ENCODE measurements at regions not wholly inside any gene's neighbourhood (a gene's known extent, or its start where the extent isn't known, plus 50 kb on each side); places are given as distances from the start of the nearest gene placed in this dataset.

DNA sequence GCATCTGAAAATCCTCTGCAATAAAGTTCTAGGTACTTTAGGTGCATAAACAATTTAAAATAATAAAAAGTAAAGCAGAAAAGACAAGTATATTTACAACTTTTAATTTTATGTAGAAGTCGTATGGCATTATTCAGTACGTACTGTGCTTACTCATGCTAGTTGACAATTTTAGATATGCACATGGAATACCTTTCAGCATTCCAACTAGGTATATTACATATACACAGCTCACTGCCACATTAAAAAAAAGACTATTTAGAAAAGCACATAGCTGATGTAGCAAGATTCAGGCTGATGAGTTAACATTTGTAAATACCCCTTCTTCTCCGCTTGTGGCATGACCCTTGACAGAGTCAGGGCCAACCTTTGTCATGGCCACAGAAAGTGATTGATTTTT is 171.2 kb downstream of the FBXO15 start (continued):
- no peak for TF ChIP-seq HNF4G (IDR thresholded peaks at IDR 0.05)

DNA sequence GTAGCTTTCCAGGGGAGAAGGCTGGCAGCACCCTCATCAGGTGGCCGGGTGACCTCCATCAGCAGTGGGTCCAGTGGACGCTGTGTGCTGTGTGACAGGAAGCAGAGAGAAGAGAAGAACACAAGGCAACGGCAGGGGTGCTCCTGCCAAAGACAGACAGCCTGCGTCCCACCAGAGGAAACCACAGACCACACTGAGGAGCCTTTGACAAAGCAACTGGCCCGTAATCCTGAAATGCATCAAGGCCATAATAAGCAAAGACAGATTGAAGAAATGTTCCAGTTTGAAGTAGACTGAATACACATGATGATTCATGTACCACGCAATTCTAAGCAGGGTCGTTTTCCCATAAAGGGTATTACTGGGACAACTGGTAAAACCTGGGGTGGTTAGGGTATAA is 172.4 kb downstream of the FBXO15 start:
- no peaks in the 10 kb centered on the region for H3K27me3 ChIP-seq (ENCODE audit: control insufficient read depth in 4 of 4, insufficient read depth in 4 of 4, low read length in 3 of 4)
- no peak overlapping the region for H3K4me3 ChIP-seq (ENCODE audit: low read depth in 1 of 3, low read length in 3 of 3)
- no peak overlapping the region for H3K9ac ChIP-seq (ENCODE audit: low read depth in 1 of 2, low read length in 2 of 2)
- no peaks in the 10 kb centered on the region for H3K36me3 ChIP-seq (ENCODE audit: control insufficient read depth in 4 of 4, insufficient read depth in 3 of 4, low read depth in 1 of 4, low read length in 3 of 4)
- TF ChIP-seq CTCF (IDR thresholded peaks at IDR 0.05; ENCODE audit: low read depth, low read length, missing input control) = no peak
- TF ChIP-seq TAF1 (conservative IDR thresholded peaks at IDR 0.05) = no peak
- TF ChIP-seq RXRA (IDR thresholded peaks at IDR 0.05) = no peak
- no peak for TF ChIP-seq FOXA2 (IDR thresholded peaks at IDR 0.05)
- no peak for TF ChIP-seq REST (IDR thresholded peaks at IDR 0.05)
- TF ChIP-seq ZBTB33 (IDR thresholded peaks at IDR 0.05) = no peak
- no peaks in the 10 kb centered on the region for H3K4me1 ChIP-seq (ENCODE audit: control insufficient read depth in 4 of 4, insufficient read depth in 4 of 4, low read length in 3 of 4)
- whole genome bisulfite sequencing = 66% methylated on average over 7 of the region's 7 CpGs
- no peak overlapping the region for H3K27ac ChIP-seq (ENCODE audit: low read depth in 1 of 2, low read length in 2 of 2)
- no peak for DNase-seq (ENCODE audit: low spot score)
- H3K9me3 ChIP-seq (ENCODE audit: control insufficient read depth in 4 of 4, low read length in 3 of 4) = no peaks in the 10 kb centered on the region

DNA sequence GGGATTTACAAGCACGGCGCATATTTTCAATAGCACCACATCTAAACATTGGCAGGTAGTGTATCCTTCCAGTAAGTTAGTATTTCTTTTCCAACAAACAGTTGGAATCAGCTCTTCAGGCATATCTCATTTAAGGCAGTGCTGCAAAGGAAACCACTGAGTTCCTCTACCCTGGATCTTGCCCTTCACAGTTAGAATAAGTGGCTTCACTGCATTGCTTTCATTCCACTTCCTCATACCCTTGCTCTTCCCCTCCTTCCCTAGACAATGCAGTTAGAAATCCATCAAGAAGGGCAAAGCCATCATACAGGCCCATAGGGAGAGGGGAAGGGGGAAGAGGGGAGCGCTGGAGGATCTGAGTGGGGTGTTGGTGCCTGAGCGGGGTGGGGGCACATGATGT is 173.7 kb downstream of the FBXO15 start:
- H3K9ac ChIP-seq (ENCODE audit: low read depth in 1 of 2, low read length in 2 of 2) = no peak overlapping the region
- no peak overlapping the region for H3K4me3 ChIP-seq (ENCODE audit: low read depth in 1 of 3, low read length in 3 of 3)
- WGBS = 94% methylated on average over 4 of the region's 4 CpGs
- DNase-seq (ENCODE audit: low spot score) = no peak
- H3K4me1 ChIP-seq (ENCODE audit: control insufficient read depth in 4 of 4, insufficient read depth in 4 of 4, low read length in 3 of 4) = no peaks in the 10 kb centered on the region
- no peaks in the 10 kb centered on the region for H3K36me3 ChIP-seq (ENCODE audit: control insufficient read depth in 4 of 4, insufficient read depth in 3 of 4, low read depth in 1 of 4, low read length in 3 of 4)
- no peaks in the 10 kb centered on the region for H3K27me3 ChIP-seq (ENCODE audit: control insufficient read depth in 4 of 4, insufficient read depth in 4 of 4, low read length in 3 of 4)
- no peaks in the 10 kb centered on the region for H3K9me3 ChIP-seq (ENCODE audit: control insufficient read depth in 4 of 4, low read length in 3 of 4)
- no peak overlapping the region for H3K27ac ChIP-seq (ENCODE audit: low read depth in 1 of 2, low read length in 2 of 2)
- TF ChIP-seq FOXA2 (IDR thresholded peaks at IDR 0.05) (no peak), JUND (IDR thresholded peaks at IDR 0.05) (no peak), HNF4G (IDR thresholded peaks at IDR 0.05) (no peak), YY1 (IDR thresholded peaks at IDR 0.05) (no peak), ATF3 (IDR thresholded peaks at IDR 0.05) (no peak), REST (IDR thresholded peaks at IDR 0.05) (no peak), TAF1 (conservative IDR thresholded peaks at IDR 0.05) (no peak), HNF4A (conservative IDR thresholded peaks at IDR 0.05) (no peak), SP1 (IDR thresholded peaks at IDR 0.05) (no peak), RAD21 (IDR thresholded peaks at IDR 0.05) (no peak), NR2F2 (IDR thresholded peaks at IDR 0.05) (no peak), FOXA1 (IDR thresholded peaks at IDR 0.05) (no peak), ZBTB33 (IDR thresholded peaks at IDR 0.05) (no peak)
- TF ChIP-seq, protein P1, sequence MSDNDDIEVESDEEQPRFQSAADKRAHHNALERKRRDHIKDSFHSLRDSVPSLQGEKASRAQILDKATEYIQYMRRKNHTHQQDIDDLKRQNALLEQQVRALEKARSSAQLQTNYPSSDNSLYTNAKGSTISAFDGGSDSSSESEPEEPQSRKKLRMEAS (IDR thresholded peaks at IDR 0.05) = no peak

Data from liver (tissue), 8 donors.